Activated T-cell treated with anti-CD3 and anti-CD28 coated beads for 24 hours (primary cell): ENCODE measurements at regions not wholly inside any gene's neighbourhood (a gene's known extent, or its start where the extent isn't known, plus 50 kb on each side); places are given as distances from the start of the nearest gene placed in this dataset.
A peak's percentile ranks its signal among the peaks of the same experiment; 100 is the strongest.

Source experiments
- DNase-seq: peaks from one replicate; pipeline ENCODE4 v3.0.0-alpha.2; 2020; ENCODE audit warnings: low read depth

GRCh38 chr2:41853427-41854191 lies 194.2 kb upstream of the PKDCC start:
- DNase-seq, result no peak

- DNase-seq, result no peak
Observed at GRCh38 chr2:41854227-41854626, 193.6 kb upstream of the PKDCC start.

DNA sequence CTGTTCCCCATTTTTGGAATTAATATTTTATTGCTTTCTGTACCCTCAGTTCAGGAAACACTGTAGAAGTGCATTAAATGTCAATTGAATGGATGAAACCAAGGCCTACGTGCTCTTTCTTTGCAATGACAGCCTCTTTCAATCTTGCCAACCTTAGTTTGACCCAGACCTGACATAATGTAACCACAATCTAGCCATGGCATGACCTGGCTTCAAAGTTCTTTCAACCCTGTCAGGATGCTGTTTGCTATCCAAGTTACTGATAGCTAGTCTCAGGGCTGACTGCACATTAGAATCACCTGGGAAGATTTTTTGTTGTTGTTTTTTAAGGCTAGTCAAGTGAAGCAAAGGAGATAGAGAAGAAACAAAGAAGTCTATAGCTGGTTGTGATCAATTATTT lies 190.9 kb upstream of the PKDCC start:
- DNase-seq, result no peak

DNA sequence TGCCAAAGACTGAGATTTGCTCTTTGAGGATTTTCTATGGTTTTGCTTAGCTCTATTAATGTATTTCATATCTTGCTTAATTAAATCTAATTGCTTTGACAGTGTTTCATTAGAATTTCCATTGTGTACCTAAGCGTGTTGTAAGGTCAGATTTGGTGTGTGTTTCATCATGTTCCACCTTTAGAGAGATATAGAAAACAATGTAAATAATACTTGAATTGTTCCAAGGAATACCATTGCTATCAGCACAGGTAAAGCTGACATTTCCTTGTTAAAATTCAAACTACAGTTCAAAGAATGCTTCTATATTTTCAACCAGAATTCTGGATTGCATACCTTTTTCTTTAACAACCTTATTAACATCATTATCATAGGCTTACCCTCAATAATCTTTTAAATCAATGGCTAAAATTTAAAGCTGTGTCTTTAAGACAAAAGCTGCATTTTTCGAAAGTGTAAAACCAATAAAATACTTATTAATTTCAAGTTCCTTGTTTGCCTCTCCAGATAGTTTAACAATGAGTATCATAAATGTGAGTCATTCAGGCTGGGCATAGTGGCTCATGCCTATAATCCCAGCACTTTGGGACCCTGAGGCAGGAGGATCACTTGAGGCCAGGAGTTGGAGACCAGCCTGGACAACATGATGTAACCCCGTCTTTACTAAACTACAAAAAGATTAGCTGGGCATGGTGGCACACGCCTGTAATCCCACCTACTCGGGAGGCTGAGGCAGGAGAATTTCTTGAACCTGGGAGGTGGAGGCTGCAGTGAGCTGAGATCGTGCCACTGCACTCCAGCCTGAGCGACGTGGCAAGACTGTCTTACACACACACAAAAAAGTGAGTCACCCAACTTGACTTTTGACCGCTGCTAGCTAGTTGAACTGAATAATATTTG lies 188.0 kb upstream of the PKDCC start:
- no peak for DNase-seq

DNA sequence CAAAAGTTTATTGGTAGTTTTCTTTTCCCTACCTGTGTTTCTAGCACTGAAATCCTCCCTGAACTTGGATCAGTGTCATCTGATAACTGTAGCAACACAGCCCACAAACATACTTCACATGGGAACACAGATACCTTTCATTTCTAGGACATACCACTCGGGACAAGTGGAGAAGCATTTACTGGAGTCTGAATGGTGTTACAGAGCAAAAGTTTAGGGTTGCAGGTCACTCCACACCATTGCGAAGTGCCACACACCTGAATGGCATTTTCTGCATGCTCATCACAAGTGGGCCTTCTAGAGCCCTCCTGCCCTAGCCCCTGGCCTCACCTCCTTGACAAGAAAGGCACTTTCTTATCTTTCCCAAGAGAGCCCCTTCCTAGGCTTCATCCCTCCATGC lies 184.8 kb upstream of the PKDCC start:
- DNase-seq, result no peak

DNA sequence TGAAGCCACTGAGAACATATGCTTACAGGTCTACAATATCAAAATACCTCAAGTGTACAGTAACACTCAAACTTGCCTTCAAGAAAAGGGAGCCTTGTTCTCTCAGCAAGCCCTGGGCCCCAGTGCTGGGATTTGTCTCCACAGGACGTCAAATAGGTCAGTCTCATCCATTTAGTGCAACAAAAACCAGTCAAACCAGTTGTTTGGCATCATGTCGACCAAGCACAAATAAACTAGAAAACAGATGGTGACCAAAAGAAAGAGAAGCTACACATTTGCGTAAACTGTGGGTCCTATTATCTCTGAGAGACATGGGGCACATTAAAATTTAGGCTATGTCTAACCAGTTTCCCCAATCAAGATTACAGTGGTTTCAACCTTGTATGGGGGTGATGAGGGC lies 182.6 kb upstream of the PKDCC start:
- DNase-seq, result no peak

GRCh38 chr2:41867553-41867952 lies 180.3 kb upstream of the PKDCC start:
- no peak for DNase-seq

DNA sequence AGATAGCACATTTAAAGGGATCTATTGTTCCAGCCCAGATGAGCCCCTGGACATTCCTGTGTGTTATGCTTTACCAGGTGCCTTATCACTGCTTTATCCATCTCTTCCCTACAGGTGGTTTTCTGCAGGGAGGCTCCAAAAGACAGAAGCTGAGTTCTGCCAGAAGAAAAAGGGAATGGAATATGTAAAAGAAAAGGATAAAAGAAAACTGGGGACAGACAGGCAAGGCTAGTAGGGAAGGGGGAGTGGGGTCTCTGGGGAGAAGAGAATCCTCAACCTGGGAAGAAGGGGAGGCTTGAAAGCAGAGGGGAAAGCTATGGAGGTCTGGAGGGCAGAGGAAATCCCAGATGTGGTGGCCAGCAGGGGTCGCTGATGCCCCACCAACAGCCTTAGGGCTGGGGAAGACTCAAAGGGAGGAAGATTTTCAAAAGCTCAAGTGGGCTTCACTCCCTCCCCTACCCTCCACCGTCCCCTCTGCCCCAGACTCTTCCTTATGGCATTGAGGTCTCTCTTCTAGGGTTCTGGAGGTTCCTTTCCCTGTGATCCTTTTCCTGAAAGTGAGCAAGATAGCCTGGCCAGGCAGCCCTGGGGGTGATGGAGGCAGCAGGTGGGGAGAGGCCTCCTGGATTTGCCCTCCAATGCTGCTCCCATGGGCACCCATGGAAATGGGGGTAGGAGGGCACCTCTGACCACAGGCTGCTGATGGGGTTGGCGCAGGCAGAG lies 178.1 kb upstream of the PKDCC start:
- peak; percentile 46 for DNase-seq

GRCh38 chr2:41870265-41870585 lies 177.6 kb upstream of the PKDCC start:
- DNase-seq, result no peak

DNA sequence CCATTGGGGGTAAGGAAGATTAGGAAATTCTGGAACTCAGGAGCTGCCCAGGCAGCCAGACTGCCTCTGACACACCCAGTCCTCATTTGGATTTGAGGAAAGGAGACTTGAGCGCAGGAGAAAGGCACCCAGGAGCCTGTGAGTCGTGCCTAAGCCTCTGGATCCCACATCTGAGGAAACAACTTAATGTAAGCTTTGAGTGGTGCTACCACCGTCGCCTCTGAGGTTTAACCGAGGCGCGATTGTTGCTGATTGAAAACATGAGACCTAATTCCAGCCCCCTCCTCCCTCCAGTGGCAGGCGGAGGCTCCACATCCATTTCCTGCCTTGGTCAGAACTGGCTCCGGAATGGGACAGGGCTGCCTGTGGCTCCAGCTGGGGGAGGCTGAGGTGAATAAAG lies 176.7 kb upstream of the PKDCC start:
- DNase-seq, result no peak

- no peak for DNase-seq
Observed at GRCh38 chr2:41872646-41873045, 175.2 kb upstream of the PKDCC start.

DNA sequence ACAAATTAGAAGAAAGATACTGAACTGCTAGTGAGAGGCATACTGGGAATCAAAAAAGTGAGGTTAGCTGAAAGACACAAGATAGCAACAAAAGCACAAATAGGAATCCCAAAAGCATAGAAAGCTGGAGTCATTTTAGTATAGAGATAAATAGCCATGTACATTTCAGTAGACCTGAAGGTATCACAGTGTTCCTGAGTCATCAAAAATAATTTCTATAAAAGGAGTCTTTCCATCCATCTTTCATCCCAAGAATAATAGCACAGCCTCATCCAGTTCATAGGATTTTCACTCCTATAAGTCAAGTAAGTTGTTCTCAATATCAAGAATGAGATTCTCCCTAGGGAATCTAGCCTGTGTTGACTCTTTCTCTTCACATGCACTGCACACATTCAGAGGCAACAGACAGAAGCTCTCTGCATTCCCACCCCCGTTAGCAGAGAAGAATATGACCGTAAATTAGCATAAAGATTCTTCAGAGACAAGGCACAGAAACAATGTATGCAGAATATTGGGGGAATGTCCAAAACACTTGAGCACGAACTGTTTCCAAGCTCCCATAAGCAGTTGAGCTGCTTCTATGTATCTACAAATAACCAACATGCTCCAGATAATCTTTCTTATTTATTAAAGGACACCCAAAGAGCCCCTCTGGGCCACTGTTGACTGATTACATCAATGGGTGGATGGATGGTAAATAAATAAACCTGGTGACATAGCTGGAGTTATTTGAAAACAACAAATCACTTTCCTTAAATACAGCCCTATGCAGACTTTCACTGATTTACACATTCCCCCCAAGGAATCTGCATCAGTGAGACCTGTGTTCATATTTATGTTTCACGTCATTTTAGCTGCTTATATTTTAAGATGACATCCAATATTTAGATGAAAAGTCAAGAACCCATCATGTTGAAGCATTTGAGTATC lies 174.5 kb upstream of the PKDCC start:
- DNase-seq, result no peak

GRCh38 chr2:41877114-41877678 lies 170.6 kb upstream of the PKDCC start:
- no peak for DNase-seq

- no peak for DNase-seq
Observed at GRCh38 chr2:41878056-41878455, 169.8 kb upstream of the PKDCC start.

DNA sequence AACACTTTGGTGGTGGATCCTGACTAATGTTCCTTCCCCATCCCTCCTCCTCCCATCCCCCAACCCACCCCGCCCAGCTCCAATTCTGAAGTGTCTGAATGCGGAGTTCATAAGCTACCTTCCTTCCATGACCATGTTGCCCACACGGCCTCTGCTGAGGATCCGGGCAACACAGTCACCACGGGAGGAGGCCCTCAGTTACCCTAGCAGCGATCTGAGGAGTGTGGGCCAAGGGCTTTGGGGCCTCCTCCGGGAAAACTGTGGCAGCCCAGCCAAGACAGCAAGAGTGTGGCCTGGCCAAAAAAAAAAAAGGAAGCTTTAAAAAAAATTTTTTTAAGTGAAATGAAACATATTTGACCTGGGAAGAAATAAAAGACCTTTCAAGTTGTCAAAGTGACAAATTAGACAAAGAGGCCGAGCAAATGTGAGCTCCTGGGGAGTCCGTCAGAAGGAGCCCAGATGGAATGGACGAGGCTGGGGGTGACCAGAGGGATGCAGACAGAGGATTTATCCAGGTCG lies 169.0 kb upstream of the PKDCC start:
- DNase-seq, result no peak

DNA sequence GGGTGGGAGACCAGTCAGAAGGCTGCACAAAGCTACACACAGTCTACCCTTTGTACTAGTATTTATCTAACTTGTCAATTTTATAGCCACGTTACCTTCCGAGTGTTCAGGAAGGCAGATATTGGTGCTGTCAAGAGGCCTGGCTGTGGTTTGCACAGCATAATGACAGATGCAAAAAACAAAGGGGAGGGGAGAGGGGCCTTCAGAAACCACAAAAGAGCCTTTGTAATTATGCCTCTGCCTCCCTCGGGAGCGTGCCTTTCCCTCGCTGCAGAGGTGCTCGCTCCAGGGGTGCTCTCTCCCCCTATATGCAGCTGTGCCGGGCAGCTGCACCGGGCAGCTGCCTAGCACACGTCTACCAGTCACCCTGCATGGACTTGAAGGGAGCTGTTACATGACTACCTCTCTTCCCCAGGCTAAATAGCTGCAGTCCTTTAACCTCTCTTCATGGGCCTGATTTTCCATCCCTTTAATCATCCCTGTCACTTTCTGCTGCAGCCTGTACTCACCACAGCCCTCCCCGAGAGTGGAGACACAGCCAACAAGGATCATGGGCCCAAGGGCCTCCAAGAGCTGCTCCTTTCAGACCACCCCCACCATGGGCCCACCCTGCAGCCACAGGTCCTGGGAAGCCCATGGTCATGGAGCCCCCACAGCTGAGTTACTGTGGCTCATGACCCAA lies 168.4 kb upstream of the PKDCC start:
- DNase-seq, result no peak

DNA sequence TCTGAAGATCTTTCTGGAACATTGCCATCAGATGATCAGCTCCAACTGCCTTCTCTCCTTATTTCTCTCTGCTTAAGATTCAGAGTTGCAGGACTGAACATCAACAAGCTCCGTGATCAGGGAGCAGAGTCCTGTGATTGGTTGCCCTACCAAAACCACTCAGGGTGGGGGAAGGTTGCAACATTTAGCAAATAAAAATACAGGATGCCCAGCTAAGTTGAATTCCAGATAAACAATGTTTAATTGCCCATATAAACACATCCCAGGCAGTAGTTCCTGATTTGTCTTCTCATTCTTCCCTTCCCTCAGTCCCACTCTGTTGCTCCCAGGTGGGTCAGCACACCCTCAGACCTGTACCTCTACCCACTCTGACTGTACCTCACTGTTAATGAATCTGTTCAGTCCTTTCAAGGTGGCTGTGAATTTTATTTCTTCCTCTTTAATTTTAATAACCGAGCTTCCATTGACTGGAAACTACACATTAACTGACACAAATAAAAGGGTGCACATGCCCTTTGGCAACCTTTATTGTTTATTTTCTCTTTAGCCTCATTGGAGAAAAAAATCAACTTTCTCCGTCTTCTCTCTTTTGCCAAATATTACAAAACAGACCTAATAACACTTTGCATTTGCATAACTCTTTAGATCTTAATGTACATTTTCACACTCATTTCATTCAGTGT lies 167.1 kb upstream of the PKDCC start:
- DNase-seq, result no peak

- DNase-seq, result no peak
Observed at GRCh38 chr2:41881249-41881648, 166.6 kb upstream of the PKDCC start.

- DNase-seq, result no peak
Observed at GRCh38 chr2:41884718-41885117, 163.1 kb upstream of the PKDCC start.

DNA sequence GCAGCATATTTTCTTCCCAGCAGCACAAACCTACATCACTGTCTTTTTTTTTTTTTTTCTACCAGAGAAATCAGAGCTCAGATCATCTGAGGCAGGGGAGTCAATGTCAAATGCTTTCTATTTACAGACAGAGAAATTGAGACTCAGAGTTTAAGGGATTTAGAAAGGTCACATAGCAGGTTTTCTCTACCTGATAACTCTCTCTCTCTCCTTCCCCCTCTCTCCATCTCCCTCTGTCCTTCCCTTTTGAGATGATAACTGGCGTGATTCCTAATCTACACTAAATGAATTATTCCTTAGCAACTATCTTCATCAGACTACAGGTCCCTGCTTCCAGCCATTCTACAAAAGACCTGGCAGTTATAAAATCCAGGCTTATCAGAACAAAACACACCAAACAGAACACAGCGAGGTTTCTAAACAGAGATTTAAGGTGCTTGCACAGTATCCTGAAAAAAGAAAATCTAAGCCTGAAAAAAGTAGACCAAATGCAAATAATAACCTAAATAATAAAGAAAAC lies 161.6 kb upstream of the PKDCC start:
- no peak for DNase-seq
